Spleen (tissue), 7 donors: ENCODE measurements at regions not wholly inside any gene's neighbourhood (a gene's known extent, or its start where the extent isn't known, plus 50 kb on each side); places are given as distances from the start of the nearest gene placed in this dataset.

ENCODE experiments used
- CTCF ChIP-seq, 11 experiments: fragments of 200-600 bp in 7 of 11; fragments of 450-650 bp in 4 of 11; sonication (generic) in 4 of 11; IDR thresholded peaks in 8 of 11; conservative IDR thresholded peaks in 3 of 11; 1 replicate in 7 of 11; 2 replicates in 4 of 11; pipeline versions ENCODE4 v1.4.0 to v1.8.0; 2016 to 2021; ENCODE audit warnings: antibody characterized with exemption in 11 of 11, inconsistent platforms in 4 of 11, mild to moderate bottlenecking in 1 of 11
- POLR2A ChIP-seq, 3 donors: fragments of 450-650 bp; IDR thresholded peaks; one replicate each; pipeline ENCODE4 v1.5.1; 2017; ENCODE audit warnings: antibody characterized with exemption in 3 of 3, mild to moderate bottlenecking in 1 of 3
- donor health status: DM: no; HTN: no; CAD: no; lungs with moderate emphysema.
- donor health status: DM: no; HTN: no; CAD: no.
- donor health status: DM: no; HTN: no; CAD: no.

- TF ChIP-seq POLR2A (IDR thresholded peaks at IDR 0.05) (no peak), CTCF (IDR thresholded peaks at IDR 0.05 in 8 of 11, conservative IDR thresholded peaks at IDR 0.05 in 3 of 11) (no peak)
Observed at GRCh38 chr10:129057856-129058663, 409.0 kb upstream of the MGMT start.
